HCT116 (cell line): ENCODE measurements at regions not wholly inside any gene's neighbourhood (a gene's known extent, or its start where the extent isn't known, plus 50 kb on each side); places are given as distances from the start of the nearest gene placed in this dataset.

ENCODE experiments used
- ATAC-seq: fragments of 200-7000 bp; cut with Tn5 transposase; 2 replicates; pipeline ENCODE4 v1.9.1; 2020; ENCODE audit warnings: mild to moderate bottlenecking, moderate library complexity
- BruUV-seq: library from RNA; stranded (reverse); fragments of 400-500 nt; replicated peaks from 2 replicates; lab custom pipeline; 2021; lab: Mats Ljungman, UMichigan
- CTCF ChIA-PET: fragments of 300-600 bp; sonication (Branson Sonifier 250); formaldehyde crosslinking; loops from one replicate; lab custom pipeline; 2021; ENCODE audit warnings: antibody characterized with exemption; lab: Charles Lee
- POLR2A ChIA-PET: fragments of 300-600, 350-600 bp; sonication (Branson Sonifier 250); formaldehyde crosslinking; loops from one replicate; lab custom pipeline; 2021; ENCODE audit warnings: antibody characterized with exemption; lab: Charles Lee
- RAD21 ChIA-PET, 2 experiments: fragments of 300-600 bp; sonication (Branson Sonifier 250); formaldehyde crosslinking; loops; one replicate each; lab custom pipeline; 2023; ENCODE audit warnings: low total read pairs in 2 of 2; ENCODE audit not compliant: uncharacterized antibody in 2 of 2, unreplicated experiment in 2 of 2, low non-redundant PET in 1 of 2; lab: Charles Lee
- DNase-seq: peaks from one replicate; pipeline ENCODE4 v3.0.0-alpha.2; 2010; ENCODE audit warnings: low read depth, low spot score
- H2AFZ ChIP-seq: fragments of 200-600 bp; shearing (Covaris generic), sonication (generic); 2 replicates; pipeline ENCODE4 v1.6.1; 2017; ENCODE audit warnings: low read depth, mixed run types, mixed read lengths, antibody characterized with exemption, low read length; ENCODE audit not compliant: poor library complexity, severe bottlenecking
- H3K27ac ChIP-seq: 2 replicates; pipeline ENCODE4 v1.5.1; 2012; ENCODE audit warnings: low read depth, low read length
- H3K27me3 ChIP-seq: fragments of 200-600 bp; sonication (generic); 2 replicates; pipeline ENCODE4 v1.6.1; 2016; ENCODE audit warnings: mixed run types, low read length, mixed read lengths; ENCODE audit not compliant: insufficient read depth
- H3K36me3 ChIP-seq, 2 experiments: fragments of 200-500 bp in 1 of 2; fragments of 200-600 bp in 1 of 2; sonication (Bioruptor generic) in 1 of 2; sonication (generic) in 1 of 2; 2 replicates each; pipeline versions ENCODE4 v1.5.1 to v1.6.1; 2014 to 2016; ENCODE audit warnings: low read length in 2 of 2, inconsistent platforms in 1 of 2, mixed read lengths in 1 of 2, mixed run types in 1 of 2; ENCODE audit not compliant: insufficient read depth in 2 of 2, control insufficient read depth in 1 of 2
- H3K4me1 ChIP-seq, 2 experiments: fragments of 200-600 bp in 1 of 2; sonication (generic) in 1 of 2; 2 replicates each; pipeline versions ENCODE4 v1.5.1 to v1.6.1; 2012 to 2017; ENCODE audit warnings: low read length in 2 of 2, inconsistent platforms in 1 of 2, mild to moderate bottlenecking in 1 of 2, mixed read lengths in 1 of 2, mixed run types in 1 of 2, moderate library complexity in 1 of 2; ENCODE audit not compliant: insufficient read depth in 2 of 2, control insufficient read depth in 1 of 2
- H3K4me2 ChIP-seq: fragments of 200-600 bp; sonication (generic); 2 replicates; pipeline ENCODE4 v1.6.1; 2017; ENCODE audit warnings: mixed run types, low read length, mixed read lengths
- H3K4me3 ChIP-seq, 2 experiments: fragments of 200-600 bp in 1 of 2; sonication (generic) in 1 of 2; replicated peaks in 1 of 2; 2 replicates each; pipeline ENCODE4 v1.5.1; 2011 to 2016; ENCODE audit warnings: low read length in 2 of 2, control low read depth in 1 of 2, low read depth in 1 of 2, mild to moderate bottlenecking in 1 of 2, mixed read lengths in 1 of 2, mixed run types in 1 of 2
- H3K79me2 ChIP-seq: fragments of 200-600 bp; sonication (generic); 2 replicates; pipeline ENCODE4 v1.6.1; 2017; ENCODE audit warnings: mild to moderate bottlenecking, mixed run types, low read length, moderate library complexity, mixed read lengths; ENCODE audit not compliant: insufficient read depth
- H3K9ac ChIP-seq: fragments of 200-600 bp; sonication (generic); 2 replicates; pipeline ENCODE4 v1.6.1; 2016; ENCODE audit warnings: low read length, mixed read lengths
- H3K9me2 ChIP-seq: fragments of 200-600 bp; sonication (generic), shearing (Covaris generic); 2 replicates; pipeline ENCODE4 v1.6.1; 2017; ENCODE audit warnings: mixed run types, mild to moderate bottlenecking, moderate library complexity; ENCODE audit not compliant: insufficient read depth
- H3K9me3 ChIP-seq, 2 experiments: fragments of 200-500 bp in 1 of 2; fragments of 200-600 bp in 1 of 2; sonication (Bioruptor generic) in 1 of 2; sonication (generic) in 1 of 2; 2 replicates each; pipeline ENCODE4 v1.6.1; 2014 to 2017; ENCODE audit warnings: low read length in 2 of 2, mixed read lengths in 2 of 2, inconsistent platforms in 1 of 2, low read depth in 1 of 2, mild to moderate bottlenecking in 1 of 2, mixed run types in 1 of 2, moderate library complexity in 1 of 2; ENCODE audit not compliant: control insufficient read depth in 1 of 2, insufficient read depth in 1 of 2
- H4K20me1 ChIP-seq: fragments of 200-600 bp; sonication (generic), shearing (Covaris generic); 2 replicates; pipeline ENCODE4 v1.6.1; 2017; ENCODE audit warnings: mixed run types, mild to moderate bottlenecking, moderate library complexity; ENCODE audit not compliant: insufficient read depth
- CBX3 ChIP-seq: IDR thresholded peaks from 2 replicates; pipeline ENCODE4 v1.6.1; 2012; ENCODE audit warnings: low read depth
- CEBPB ChIP-seq: IDR thresholded peaks from 2 replicates; pipeline ENCODE4 v1.6.1; 2012; ENCODE audit warnings: low read depth
- EGR1 ChIP-seq: IDR thresholded peaks from 2 replicates; pipeline ENCODE4 v1.6.1; 2012; ENCODE audit warnings: low read depth
- ELF1 ChIP-seq: IDR thresholded peaks from 2 replicates; pipeline ENCODE4 v1.6.1; 2012; ENCODE audit warnings: low read depth, borderline replicate concordance
- EZH2 ChIP-seq: fragments of 200-600 bp; sonication (generic); IDR thresholded peaks from 2 replicates; pipeline ENCODE4 v1.6.1; 2017; ENCODE audit warnings: antibody characterized with exemption, mixed run types
- EZH2phosphoT487 ChIP-seq: fragments of 200-600 bp; IDR thresholded peaks from 2 replicates; pipeline ENCODE4 v1.6.1; 2018; ENCODE audit warnings: antibody characterized with exemption, borderline replicate concordance
- FOSL1 ChIP-seq: IDR thresholded peaks from 2 replicates; pipeline ENCODE4 v1.6.1; 2012; ENCODE audit warnings: low read depth
- JUND ChIP-seq: IDR thresholded peaks from 2 replicates; pipeline ENCODE4 v1.6.1; 2012
- POLR2A ChIP-seq: IDR thresholded peaks from 2 replicates; pipeline ENCODE4 v1.7.0; 2011; ENCODE audit warnings: borderline replicate concordance; ENCODE audit not compliant: insufficient read depth, insufficient read length; ENCODE audit errors: extremely low read depth
- POLR2AphosphoS5 ChIP-seq: IDR thresholded peaks from 2 replicates; pipeline ENCODE4 v1.6.1; 2011; ENCODE audit warnings: mild to moderate bottlenecking, low read depth, low read length, moderate library complexity
- RAD21 ChIP-seq: IDR thresholded peaks from 2 replicates; pipeline ENCODE4 v1.6.1; 2012; ENCODE audit warnings: low read depth, mild to moderate bottlenecking
- SIN3A ChIP-seq: IDR thresholded peaks from 2 replicates; pipeline ENCODE4 v1.6.1; 2012; ENCODE audit warnings: low read depth
- SP1 ChIP-seq: IDR thresholded peaks from 2 replicates; pipeline ENCODE4 v1.6.1; 2012; ENCODE audit warnings: low read depth
- SRF ChIP-seq: IDR thresholded peaks from 2 replicates; pipeline ENCODE4 v1.6.1; 2012; ENCODE audit warnings: low read depth
- YY1 ChIP-seq: IDR thresholded peaks from 2 replicates; pipeline ENCODE4 v1.6.1; 2011; ENCODE audit warnings: low read length, low read depth, moderate library complexity, mild to moderate bottlenecking; ENCODE audit not compliant: insufficient replicate concordance; ENCODE audit errors: extremely low read depth
- ZNF274 ChIP-seq: fragments of 200-500 bp; sonication (Bioruptor generic); IDR thresholded peaks from 2 replicates; pipeline ENCODE4 v1.6.1; 2014; ENCODE audit warnings: mild to moderate bottlenecking, low read depth, low read length, inconsistent platforms
- intact Hi-C: fragments of 100-400 bp; cut with micrococcal nuclease; formaldehyde crosslinking; loops from 2 replicates; pipeline ENCODE4 v1.10.0; 2022
- TF ChIP-seq, protein P1 (sequence below): IDR thresholded peaks from 2 replicates; pipeline ENCODE4 v1.6.1; 2011; ENCODE audit warnings: mild to moderate bottlenecking, low read length, moderate library complexity; ENCODE audit not compliant: insufficient replicate concordance; ENCODE audit errors: extremely low read depth
- TF ChIP-seq, protein P2 (sequence below), 3 experiments: fragments of 200-600 bp in 1 of 3; sonication (generic) in 1 of 3; IDR thresholded peaks in 2 of 3; conservative IDR thresholded peaks in 1 of 3; 2 replicates each; pipeline ENCODE4 v1.5.1; 2012 to 2017; ENCODE audit warnings: low read depth in 2 of 3, low read length in 2 of 3, antibody characterized with exemption in 1 of 3, borderline replicate concordance in 1 of 3, control low read depth in 1 of 3, mild to moderate bottlenecking in 1 of 3, mixed read lengths in 1 of 3, mixed run types in 1 of 3, moderate library complexity in 1 of 3; ENCODE audit not compliant: insufficient read depth in 1 of 3
- TF ChIP-seq, protein P3 (sequence below): IDR thresholded peaks from 2 replicates; pipeline ENCODE4 v1.6.1; 2012
- TF ChIP-seq, protein P4 (sequence below): IDR thresholded peaks from 2 replicates; pipeline ENCODE4 v1.6.1; 2012

DNA sequence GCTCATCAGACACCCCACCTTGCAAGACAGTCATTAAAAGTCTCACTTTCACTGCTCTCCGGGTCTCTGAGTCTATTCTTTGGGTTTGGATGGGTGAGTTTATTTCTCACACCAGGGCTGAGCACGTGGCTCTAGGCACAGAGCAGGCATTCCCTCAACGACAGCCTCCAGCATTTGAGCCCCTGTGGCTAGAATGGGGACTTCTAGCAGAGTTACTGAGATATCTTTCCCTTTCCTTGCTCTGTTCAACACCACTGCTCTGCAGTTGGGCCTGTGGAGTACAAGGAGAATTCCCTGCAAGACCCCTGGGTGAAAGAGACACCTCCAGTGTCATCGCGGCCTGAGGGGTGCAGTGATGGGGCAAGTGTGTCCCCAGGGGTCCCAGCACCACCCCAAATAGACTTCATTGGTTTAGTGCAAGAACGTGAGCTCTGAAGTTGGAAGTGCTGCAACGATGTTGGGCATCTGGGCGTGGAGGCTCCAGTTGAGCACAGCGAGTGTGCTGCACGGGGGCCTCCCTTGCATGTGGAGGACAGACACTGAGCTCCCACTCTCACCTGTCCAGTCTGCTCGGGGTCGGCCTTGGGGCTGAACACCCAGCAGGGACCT, 184.1 kb upstream of the HS6ST1 start (continued):
- no peak for TF ChIP-seq YY1
- TF ChIP-seq, protein P1, sequence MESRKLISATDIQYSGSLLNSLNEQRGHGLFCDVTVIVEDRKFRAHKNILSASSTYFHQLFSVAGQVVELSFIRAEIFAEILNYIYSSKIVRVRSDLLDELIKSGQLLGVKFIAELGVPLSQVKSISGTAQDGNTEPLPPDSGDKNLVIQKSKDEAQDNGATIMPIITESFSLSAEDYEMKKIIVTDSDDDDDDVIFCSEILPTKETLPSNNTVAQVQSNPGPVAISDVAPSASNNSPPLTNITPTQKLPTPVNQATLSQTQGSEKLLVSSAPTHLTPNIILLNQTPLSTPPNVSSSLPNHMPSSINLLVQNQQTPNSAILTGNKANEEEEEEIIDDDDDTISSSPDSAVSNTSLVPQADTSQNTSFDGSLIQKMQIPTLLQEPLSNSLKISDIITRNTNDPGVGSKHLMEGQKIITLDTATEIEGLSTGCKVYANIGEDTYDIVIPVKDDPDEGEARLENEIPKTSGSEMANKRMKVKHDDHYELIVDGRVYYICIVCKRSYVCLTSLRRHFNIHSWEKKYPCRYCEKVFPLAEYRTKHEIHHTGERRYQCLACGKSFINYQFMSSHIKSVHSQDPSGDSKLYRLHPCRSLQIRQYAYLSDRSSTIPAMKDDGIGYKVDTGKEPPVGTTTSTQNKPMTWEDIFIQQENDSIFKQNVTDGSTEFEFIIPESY: no peak
- TF ChIP-seq CEBPB: no peak
- no peak for TF ChIP-seq FOSL1

DNA sequence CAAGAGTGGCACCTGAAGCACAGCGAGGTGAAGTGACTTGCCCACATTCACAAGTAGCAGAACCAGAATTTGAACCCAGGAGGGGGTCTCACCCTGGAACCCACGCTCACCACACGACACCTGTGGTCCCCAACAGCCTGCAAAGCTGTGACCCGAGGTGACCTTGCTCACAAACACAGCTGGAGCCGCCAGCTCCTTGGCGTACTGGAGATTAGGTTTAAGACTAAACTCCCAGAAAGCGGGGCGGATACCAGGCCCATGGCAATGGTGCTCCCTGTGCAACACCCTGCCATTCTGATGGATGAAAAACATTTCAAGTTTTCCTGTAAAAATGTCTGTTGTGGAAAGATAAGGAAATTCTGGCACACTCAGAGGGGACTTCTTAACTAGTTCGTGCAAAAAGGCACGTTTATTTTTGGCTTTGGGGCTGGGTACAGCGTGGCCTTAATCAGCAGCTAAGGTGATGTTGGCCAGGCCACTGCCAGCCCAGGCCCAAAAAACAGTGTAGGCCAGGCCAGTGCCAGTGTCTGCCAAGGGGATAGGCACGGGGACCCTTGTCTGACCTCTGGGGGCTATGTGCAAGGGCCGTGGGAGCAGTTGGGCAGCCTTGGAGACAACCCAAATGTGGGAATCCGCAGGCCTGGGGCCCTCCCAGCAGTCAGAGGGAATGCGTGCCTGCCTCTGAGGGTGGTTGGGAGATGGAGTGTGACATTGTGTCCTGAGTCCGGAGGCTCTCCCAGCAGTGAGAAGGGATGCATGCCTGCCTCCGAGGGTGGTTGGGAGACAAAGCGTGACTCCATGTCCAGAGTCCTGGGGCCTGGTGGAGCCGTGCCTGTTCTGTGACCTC, 185.0 kb upstream of the HS6ST1 start:
- no peak overlapping the region for H3K27ac ChIP-seq
- H3K9ac ChIP-seq: no peak overlapping the region
- no peaks in the 10 kb centered on the region for H3K79me2 ChIP-seq
- no TSS peak for BruUV-seq
- H3K27me3 ChIP-seq: no peaks in the 10 kb centered on the region
- POLR2A ChIA-PET: no interaction called here
- no peak overlapping the region for H3K4me2 ChIP-seq
- CTCF ChIA-PET: no interaction called here
- no peaks in the 10 kb centered on the region for H3K4me1 ChIP-seq
- H2AFZ ChIP-seq: no peak overlapping the region
- no peak overlapping the region for H3K4me3 ChIP-seq
- no peaks in the 10 kb centered on the region for H3K36me3 ChIP-seq
- RAD21 ChIA-PET: no interaction called here
- H4K20me1 ChIP-seq: no peaks in the 10 kb centered on the region
- no peaks in the 10 kb centered on the region for H3K9me2 ChIP-seq
- intact Hi-C loops: no loop called here
- ATAC-seq: no peak
- no peak for DNase-seq
- H3K9me3 ChIP-seq: no peaks in the 10 kb centered on the region
- TF ChIP-seq CBX3 (no peak), POLR2AphosphoS5 (no peak), POLR2A (no peak), FOSL1 (no peak), JUND (no peak), YY1 (no peak), EGR1 (no peak), SIN3A (no peak), RAD21 (no peak), ZNF274 (no peak), EZH2 (no peak), SP1 (no peak), CEBPB (no peak), SRF (no peak), EZH2phosphoT487 (no peak), ELF1 (no peak)
- TF ChIP-seq, protein P2, sequence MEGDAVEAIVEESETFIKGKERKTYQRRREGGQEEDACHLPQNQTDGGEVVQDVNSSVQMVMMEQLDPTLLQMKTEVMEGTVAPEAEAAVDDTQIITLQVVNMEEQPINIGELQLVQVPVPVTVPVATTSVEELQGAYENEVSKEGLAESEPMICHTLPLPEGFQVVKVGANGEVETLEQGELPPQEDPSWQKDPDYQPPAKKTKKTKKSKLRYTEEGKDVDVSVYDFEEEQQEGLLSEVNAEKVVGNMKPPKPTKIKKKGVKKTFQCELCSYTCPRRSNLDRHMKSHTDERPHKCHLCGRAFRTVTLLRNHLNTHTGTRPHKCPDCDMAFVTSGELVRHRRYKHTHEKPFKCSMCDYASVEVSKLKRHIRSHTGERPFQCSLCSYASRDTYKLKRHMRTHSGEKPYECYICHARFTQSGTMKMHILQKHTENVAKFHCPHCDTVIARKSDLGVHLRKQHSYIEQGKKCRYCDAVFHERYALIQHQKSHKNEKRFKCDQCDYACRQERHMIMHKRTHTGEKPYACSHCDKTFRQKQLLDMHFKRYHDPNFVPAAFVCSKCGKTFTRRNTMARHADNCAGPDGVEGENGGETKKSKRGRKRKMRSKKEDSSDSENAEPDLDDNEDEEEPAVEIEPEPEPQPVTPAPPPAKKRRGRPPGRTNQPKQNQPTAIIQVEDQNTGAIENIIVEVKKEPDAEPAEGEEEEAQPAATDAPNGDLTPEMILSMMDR (IDR thresholded peaks at IDR 0.05 in 2 of 3, conservative IDR thresholded peaks at IDR 0.05 in 1 of 3; ENCODE audit: borderline replicate concordance in 1 of 3, insufficient read depth in 1 of 3, low read depth in 2 of 3, low read length in 2 of 3): no peak
- TF ChIP-seq, protein P3, sequence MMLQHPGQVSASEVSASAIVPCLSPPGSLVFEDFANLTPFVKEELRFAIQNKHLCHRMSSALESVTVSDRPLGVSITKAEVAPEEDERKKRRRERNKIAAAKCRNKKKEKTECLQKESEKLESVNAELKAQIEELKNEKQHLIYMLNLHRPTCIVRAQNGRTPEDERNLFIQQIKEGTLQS: no peak
- TF ChIP-seq, protein P4, sequence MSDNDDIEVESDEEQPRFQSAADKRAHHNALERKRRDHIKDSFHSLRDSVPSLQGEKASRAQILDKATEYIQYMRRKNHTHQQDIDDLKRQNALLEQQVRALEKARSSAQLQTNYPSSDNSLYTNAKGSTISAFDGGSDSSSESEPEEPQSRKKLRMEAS: no peak
